ENCODE measurements at regions not wholly inside any gene's neighbourhood (a gene's known extent, or its start where the extent isn't known, plus 50 kb on each side); places are given as distances from the start of the nearest gene placed in this dataset.

DNA sequence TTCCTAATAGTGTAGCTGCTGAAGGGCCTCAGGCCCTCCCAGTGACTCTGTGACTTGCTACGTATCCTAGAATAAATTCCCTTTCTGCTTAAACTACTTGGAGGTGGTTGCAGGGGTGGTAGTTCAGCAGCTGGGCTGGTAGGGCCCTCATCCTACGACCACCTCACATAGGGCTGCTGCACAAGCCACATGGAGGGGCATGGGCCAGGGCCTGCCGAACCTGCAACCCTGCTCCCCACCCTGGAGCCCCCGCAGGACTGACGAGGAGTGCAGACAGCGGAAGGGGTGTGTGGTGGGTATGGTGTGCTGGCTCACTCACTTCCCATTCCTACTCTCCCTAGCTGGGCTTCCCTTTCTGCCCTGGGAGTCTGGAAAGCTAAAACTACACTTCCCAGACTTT, 56.2 kb upstream of the MLN start:
- H3K4me1 ChIP-seq = no peaks in the 10 kb centered on the region
- no peaks in the 10 kb centered on the region for H3K27me3 ChIP-seq
- TF ChIP-seq, protein P1, sequence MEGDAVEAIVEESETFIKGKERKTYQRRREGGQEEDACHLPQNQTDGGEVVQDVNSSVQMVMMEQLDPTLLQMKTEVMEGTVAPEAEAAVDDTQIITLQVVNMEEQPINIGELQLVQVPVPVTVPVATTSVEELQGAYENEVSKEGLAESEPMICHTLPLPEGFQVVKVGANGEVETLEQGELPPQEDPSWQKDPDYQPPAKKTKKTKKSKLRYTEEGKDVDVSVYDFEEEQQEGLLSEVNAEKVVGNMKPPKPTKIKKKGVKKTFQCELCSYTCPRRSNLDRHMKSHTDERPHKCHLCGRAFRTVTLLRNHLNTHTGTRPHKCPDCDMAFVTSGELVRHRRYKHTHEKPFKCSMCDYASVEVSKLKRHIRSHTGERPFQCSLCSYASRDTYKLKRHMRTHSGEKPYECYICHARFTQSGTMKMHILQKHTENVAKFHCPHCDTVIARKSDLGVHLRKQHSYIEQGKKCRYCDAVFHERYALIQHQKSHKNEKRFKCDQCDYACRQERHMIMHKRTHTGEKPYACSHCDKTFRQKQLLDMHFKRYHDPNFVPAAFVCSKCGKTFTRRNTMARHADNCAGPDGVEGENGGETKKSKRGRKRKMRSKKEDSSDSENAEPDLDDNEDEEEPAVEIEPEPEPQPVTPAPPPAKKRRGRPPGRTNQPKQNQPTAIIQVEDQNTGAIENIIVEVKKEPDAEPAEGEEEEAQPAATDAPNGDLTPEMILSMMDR (IDR thresholded peaks at IDR 0.05) = no peak
- no peak for FAIRE-seq
- no peak overlapping the region for H3K4me3 ChIP-seq
- intact Hi-C loops (cut with DNase I) = no loop called here
- no peak for DNase-seq
- no peak overlapping the region for H3K27ac ChIP-seq
- ATAC-seq = no peak
- H3K36me3 ChIP-seq = no peaks in the 10 kb centered on the region
- WGBS, 2 donors = 79 to 84% methylated on average over 6 of the region's 6 CpGs
- no peaks in the 10 kb centered on the region for H3K9me3 ChIP-seq

DNA sequence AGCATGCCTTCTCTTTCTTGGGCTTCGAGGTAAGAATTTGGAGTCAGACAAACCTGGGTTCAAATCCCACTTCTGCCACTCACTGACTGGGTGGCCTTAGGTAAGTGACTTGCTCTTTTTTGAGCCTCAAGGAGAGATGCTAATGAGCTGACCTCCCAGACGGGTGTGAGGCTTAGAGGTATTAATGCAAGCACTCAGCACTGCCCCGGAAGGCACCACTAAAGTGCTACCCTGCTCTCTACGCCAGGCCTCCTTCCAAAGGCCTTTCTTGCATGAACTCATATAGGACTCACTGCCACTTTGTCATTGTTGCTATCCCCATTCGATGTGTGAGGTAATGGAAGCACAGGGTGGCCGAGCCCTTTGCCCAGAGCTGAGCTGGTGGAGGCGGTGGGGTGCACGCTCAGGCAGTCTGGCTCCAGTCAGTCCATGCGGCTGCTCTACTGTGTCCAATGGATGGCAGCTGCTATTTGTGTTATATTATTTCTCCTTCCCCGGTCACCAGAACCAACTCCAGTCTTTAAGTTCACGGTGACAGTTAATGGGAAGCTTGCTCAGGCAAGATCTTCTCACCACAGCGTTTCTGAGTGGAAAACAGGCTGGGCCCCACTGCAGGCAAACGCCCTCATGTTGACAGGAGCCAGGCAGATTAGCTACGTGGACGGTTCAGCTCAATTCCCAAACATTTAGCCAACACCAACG, 55.2 kb upstream of the MLN start:
- FAIRE-seq (no peak), ATAC-seq (no peak), DNase-seq (no peak)
- Histone ChIP-seq H3K27me3 (no peaks in the 10 kb centered on the region), H3K4me1 (no peaks in the 10 kb centered on the region), H3K36me3 (no peaks in the 10 kb centered on the region), H3K27ac (no peak overlapping the region), H3K4me3 (no peak overlapping the region), H3K9me3 (no peaks in the 10 kb centered on the region)
- WGBS, 2 donors = 70 to 77% methylated on average over 16 of the region's 16 CpGs
- intact Hi-C loops (cut with DNase I) = no loop called here
- TF ChIP-seq, protein P1 (IDR thresholded peaks at IDR 0.05) = no peak

DNA sequence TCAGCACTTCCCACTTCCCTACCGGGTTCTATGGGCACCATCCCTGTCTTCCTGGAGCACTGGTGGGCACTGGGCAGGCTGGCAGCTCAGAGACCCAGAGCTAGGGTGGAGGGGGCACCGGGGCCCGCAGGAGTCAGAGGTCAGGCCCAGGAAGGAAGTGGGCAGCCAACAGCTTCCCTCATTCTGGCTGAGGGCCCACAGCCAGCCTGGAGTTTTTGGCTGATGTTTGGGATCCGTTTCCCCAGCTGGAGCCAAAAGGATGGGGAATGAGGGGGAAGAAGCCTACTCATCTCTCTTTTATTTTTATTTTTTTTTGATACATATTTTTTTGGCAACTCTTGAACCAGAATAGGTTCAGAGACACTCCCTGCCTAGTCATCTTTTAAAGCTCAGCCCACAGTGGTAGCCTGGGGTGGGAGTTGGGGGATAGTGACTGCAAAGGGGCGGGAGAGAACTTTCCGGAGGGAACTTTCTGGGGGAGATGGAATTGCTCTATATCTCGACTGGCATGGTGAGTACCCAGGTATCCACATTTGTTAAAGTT, 54.2 kb upstream of the MLN start:
- H3K27me3 ChIP-seq = no peaks in the 10 kb centered on the region
- intact Hi-C loops (cut with DNase I) = no loop called here
- no peak overlapping the region for H3K27ac ChIP-seq
- no peaks in the 10 kb centered on the region for H3K36me3 ChIP-seq
- H3K4me1 ChIP-seq = no peaks in the 10 kb centered on the region
- WGBS, 2 donors = 54 to 74% methylated on average over 7 of the region's 7 CpGs
- DNase-seq = no peak
- no peaks in the 10 kb centered on the region for H3K9me3 ChIP-seq
- ATAC-seq = no peak
- no peak for FAIRE-seq
- TF ChIP-seq, protein P1 (IDR thresholded peaks at IDR 0.05) = no peak
- H3K4me3 ChIP-seq = no peak overlapping the region

DNA sequence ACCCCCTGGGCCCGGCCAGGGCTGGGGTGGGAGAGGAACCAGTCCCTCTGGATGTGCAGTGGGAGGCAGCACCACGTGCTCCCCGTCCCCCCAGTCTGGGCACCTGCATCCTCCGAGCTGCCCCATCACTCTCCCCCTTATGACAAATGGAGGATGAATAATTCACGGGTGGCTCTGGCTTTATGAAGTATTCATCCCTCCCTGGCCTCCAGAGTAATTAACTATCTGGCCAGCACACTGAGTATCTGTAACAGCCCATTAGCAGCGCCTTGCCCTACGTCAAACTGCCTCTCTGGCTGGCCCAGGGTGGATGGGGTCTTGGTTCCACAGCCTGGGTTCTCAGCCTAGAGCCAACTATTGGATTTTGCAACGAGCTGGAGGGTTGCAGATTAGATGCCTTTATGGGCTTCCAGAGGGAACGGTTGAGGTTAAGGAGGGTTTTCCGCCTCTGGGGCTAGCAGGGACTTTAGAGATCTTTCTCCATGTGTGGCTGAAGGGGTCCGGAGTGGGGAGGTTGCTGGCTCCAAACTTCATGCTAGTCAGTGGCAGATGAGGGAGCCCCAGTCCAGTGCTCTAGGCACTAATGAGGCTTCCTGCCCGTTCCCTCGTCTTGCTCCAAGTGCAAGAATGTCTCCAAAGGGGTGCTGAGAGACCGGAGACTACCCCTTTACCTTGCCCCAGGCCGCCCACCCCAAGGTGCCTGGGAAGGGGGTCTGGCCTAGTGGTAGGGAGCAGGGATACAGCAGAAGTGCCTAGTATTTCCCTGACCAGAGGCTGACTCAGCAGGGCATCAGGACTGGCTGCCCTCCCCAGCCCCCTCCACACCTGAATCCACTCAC, 53.5 kb upstream of the MLN start:
- Histone ChIP-seq H3K27ac (no peak overlapping the region), H3K4me3 (no peak overlapping the region), H3K9me3 (no peaks in the 10 kb centered on the region), H3K27me3 (no peaks in the 10 kb centered on the region), H3K4me1 (no peaks in the 10 kb centered on the region), H3K36me3 (no peaks in the 10 kb centered on the region)
- ATAC-seq (no peak), FAIRE-seq (no peak), DNase-seq (no peak)
- 58 to 68% methylated on average over 15 of the region's 15 CpGs for WGBS, 2 donors
- TF ChIP-seq, protein P1 (IDR thresholded peaks at IDR 0.05) = no peak
- intact Hi-C loops (cut with DNase I) = no loop called here

Data from pancreas (tissue), 10 donors.